C1 segment of cervical spinal cord (tissue), 14 donors: ENCODE measurements at regions not wholly inside any gene's neighbourhood (a gene's known extent, or its start where the extent isn't known, plus 50 kb on each side); places are given as distances from the start of the nearest gene placed in this dataset.
"Not testable (repeated sequence)": the region's sequence is repeated elsewhere in the genome, so short reads cannot be mapped to it uniquely, and the experiment has no call there.

Experiments
- DNase-seq, 14 donors: peaks; one replicate each; lab custom pipeline; 2025; lab: John Stamatoyannopoulos, UW

DNA sequence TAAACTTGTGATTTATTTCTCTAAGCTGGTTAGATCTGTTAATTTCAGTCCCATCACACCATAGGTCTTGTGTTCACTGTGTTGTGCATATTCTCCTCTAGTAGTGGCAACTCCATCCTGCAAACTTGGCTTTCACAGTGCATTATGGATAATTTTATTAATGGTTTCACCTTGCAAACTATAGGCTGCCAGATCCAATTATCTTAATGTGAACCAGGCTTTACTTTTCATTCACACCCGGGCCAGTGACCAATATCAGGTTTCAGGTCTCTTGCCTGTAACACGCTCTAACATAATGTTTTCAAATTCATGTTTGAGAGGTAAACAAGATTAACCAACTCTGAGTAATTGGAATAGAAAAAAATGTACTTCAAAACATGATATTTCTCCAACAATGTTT is 1293.0 kb downstream of the REEP3 start:
- DNase-seq: no peak

DNA sequence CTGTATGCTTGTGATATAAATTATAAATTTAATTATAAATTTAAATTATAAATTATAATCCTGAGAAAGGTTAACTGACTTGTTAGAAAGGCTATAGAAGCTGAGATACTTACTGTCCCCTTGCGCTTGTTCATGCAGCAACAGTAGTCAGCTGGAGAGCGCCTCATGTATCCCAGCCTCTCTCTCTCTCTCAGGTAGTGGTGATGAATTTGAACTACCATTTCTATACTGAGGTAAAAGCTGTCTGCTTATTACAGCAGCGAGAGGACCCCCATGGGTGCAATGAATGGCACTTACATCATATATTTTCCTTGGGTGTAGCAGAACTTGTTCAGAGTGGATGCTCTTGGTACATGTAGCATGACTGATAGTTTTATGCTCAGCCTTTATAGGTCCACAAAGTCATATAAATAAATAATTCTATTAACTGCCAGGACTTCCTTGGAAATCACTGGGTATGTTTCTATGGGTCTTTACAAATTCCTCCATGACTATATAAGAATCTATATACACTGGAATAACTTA is 1308.7 kb downstream of the REEP3 start:
- DNase-seq: no peak

DNA sequence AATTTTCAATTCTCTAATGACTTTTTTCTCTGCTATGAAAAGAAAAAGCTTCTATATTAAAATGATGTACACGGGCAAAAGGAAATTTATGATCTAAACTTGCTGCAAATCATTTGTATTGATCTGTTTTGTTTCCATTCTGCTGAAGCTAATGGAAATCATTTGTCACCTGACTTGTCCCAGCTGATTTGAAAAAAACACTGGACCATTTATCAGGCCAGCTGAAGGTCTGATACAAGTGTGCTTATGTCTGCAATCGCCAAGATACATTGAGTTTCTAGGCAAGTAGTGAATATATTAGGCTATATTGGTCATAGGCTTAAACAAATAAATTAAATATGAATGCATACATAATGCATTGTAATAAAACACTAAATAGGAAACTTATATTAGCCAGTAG is 1309.7 kb downstream of the REEP3 start:
- no peak for DNase-seq

DNA sequence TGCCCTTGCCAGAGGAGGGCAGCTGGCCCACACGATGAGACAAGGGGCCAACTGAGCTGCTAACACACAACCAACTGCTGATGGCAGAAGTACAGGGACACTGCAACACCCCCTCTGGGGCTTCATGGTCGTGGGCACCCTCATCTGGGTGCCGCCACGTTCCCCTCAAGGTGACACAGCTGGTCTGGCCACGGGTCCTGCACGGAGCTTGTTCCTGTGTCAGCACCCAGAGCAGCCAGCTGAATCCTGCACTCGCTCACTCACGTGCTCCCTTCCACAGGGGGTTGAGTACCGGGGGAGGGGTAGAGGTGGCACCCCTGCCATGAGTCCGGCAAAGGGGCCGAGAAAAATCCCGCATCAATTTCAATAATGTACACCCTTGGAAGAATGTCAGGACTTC is 1319.1 kb downstream of the REEP3 start:
- DNase-seq: no peak

DNA sequence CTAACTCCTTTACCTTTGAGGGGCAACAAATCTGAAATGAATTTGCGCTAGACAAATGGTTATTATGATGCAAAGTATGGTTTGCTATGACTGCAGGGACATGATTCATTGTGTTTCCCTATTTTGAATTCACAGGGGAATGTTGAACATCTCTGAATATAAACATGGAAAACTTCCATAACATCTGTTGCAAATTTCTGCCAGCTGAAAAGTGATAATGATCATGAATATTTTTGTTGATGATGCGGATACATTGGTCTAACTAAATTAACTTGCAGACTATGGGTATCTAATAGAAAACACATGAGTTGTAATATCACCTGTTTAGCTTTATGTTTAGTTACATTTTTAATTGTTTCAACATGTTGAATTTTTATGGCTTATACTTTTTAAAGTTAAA is 1325.5 kb downstream of the REEP3 start:
- no peak for DNase-seq

DNA sequence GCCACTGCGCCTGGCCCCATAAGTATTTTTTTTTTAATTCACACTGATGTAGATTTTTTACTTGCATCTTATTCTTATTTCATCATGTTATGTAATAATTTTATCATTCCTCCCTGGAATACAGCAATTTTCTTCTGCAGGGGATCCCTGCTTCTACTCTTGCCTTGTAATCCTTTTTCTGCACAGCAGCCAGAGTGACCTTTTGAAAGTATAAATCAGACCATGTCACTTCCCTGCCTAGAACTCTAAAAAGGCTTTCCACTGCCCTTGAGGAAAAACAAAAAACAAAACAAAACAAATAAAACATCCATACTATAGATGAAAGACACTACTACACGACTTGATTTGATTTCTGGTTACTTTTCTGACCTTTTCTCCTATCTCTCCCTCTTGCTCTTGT is 1334.7 kb downstream of the REEP3 start:
- no peak for DNase-seq

DNA sequence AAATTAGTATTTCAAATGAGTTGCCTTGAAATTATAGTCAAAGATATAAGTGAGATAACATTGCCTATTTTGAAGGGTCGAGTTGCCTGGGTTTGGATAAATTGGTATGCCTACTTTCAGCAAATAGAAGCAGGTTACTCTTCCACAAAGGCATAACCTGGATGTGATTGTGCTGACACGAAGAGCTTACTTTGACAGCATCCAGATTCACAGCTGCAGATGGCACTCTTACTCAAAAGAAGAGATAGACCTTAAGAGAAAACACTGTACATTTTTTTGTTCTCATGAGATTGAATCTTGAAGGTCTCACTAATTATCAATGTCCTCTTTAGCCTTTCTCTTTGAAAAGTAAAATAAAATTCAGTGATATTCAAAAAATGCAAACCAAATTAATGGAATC is 1338.7 kb downstream of the REEP3 start:
- no peak for DNase-seq

DNA sequence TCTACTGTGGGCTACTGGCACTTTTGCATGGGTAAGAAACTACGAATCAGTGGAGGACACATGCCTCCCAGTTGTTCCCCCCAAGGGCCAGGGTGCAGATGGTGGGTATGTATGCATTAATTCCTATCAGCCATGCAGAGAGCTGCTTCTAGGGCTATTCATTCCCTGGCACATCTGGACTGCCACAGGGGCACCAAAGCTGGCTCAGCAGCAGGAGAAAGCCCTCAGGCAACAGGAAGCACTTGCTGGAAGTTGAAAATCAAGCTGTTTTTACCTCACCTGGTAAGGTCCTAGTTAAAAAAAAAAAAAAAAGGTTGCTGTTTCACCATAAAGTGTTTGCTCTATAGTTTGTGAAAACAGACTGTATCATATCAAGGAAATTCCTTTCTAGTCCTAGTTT is 1342.6 kb downstream of the REEP3 start:
- DNase-seq: no peak

DNA sequence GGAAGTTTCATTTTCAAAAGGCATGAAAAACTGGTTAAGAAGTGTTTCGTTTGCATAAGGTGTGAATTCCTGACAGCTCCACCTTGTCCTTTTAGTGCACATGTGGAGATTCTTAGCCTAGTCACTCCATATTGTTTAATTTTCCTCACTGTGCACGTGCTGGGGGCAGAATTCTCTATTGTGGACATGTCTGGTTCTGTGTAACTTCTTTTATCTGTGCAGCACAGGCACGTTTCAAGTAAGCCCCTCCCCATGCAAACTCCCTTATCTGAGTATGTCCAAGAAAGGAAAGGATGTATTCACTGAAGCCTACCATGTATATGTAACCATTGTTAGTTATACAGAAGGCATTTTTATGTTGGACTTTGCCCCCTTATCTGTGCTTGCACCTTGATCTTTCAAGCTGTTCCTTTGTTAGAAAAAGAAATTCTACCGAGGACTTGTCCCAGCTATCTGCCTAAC is 1346.3 kb downstream of the REEP3 start:
- no peak for DNase-seq

DNA sequence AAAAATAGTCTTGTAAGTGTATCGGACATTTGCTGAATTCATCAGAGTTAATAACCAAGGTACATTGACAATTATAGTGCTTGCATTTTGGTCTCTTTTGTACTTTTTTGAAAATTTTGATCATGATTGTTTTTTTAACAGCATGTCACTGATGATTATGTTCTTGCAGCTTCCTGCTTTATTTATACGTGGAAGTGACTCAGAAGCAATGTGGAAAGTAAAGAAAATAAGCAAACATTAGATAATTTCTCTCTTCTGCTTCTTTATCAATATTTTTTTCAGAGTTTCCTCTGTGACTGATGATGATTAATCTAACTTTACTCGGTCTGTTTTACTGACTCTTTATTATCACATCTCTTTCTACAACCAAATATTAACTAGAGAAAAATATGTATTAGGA is 1351.9 kb downstream of the REEP3 start:
- DNase-seq: no peak

DNA sequence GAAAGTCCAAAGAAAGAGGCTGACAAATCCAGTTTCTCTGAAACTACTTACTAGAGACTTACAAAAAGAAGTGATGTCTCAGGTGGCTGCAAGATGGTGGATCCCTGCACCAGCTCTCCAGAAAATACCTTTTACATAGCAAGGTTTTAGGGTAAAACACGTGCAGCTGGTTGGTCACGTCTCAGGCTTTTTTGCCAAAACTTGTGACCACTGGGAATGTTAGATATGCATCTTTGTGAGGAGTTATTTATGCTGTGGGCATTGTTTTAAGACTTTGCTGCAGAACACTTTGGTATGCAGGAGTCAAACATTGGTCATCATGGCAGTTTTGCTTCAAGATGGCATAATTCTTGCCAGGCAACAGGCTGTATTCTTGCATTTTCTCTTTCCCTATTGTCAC is 1352.8 kb downstream of the REEP3 start:
- DNase-seq: no peak

DNA sequence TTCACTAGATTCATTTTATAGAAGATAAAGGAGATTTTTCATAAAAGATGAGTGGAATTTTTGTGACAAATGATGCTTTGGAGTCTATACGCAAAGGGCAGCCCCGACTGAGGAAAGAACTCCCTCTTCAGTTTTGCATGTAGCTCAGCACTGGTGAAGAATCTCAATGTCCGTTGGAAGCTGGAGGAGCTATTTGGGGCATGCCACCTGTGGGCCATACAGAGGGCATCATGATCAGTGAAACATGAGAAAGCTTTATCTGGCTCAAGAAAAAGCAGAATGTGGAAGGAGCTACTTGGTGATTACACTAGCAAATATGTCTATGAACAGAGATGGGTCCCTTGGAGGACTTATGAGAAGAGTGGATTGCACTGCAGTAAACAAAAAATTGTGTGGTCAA is 1359.3 kb downstream of the REEP3 start:
- DNase-seq: no peak

DNA sequence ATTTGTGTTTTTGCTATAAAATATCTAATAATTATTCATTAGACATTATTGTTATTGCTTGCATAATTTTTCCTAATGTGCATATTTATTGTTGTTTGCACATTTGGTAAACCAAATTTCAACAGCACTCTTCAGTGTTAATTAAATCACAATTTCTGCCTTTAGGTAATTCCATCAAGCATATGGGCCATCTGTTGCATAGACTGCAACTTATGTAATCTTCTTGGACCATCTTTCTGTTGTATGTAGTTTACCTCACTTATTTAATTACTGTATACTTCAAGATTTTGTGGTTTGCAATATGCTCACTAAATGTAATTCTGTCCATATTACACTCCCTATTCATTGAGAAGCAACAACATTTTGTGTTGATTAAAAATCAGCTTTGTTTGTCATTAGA is 1360.1 kb downstream of the REEP3 start:
- no peak for DNase-seq

DNA sequence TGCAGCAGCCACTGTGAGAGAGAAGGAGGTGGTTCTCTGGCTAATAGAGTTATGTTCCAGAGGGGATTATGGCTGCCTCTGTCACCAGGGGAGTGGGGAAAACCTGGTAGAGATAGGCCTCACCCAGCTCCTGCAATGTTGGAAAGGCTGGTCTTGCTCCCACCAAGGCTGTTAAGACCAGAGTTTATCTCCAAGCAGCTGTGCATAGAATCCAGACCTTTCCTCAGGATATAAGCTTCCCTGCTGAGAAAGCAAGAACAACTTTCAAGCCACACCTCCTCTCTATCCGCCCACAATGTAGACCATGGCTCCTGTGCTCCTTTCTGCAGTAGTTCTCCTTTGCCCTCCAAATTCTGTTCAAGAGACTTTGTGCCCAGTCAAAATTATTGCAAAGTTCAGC is 1375.4 kb downstream of the REEP3 start:
- DNase-seq: no peak

DNA sequence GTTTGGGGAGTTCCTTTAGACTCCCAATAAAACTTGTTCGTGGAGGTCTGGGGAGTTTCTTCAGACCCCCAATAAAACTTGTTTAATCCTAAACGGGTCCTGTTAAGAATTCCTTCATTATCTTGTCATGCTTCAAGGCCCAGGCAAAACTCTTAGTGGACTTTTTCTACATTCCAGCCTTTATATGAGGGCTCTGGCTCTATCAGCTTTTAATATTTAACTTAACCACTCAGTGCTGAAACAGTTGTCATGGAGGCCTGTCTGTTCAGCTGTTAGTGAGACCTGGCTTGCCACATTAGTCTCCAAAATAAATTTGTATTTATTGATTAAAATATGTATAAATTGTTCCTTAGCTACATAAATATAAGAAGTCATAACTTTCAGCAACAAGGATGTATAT is 1385.1 kb downstream of the REEP3 start:
- DNase-seq: not testable (repeated sequence)

DNA sequence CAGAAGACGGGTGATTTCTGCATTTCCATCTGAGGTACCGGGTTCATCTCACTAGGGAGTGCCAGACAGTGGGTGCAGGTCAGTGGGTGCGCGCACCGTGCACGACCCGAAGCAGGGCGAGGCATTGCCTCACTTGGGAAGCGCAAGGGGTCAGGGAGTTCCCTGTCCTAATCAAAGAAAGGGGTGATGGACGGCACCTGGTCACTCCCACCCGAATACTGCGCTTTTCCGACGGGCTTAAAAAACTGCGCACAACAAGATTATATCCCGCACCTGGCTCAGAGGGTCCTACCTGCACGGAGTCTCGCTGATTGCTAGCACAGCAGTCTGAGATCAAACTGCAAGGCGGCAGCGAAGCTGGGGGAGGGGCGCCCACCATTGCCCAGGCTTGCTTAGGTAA is 1403.1 kb downstream of the REEP3 start:
- not testable (repeated sequence) for DNase-seq

DNA sequence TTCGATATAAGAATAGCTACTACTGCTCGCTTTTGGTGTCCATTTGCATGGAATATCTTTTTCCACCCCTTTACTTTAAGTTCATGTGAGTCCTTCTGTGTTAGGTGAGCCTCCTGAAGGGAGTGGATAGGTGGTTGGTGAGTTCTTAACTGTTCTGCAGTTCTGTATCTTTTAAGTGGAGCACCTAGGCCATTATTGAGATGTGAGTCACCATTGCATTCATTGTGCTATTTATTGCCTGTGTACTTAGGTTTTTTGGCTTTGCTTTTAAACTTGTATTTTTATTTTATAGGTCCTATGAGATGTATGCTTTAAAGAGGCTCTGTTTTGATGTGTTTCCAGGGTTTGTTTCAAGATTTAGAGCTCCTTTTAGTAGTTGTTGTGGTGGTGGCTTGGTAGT is 1430.8 kb downstream of the REEP3 start:
- DNase-seq: no peak

DNA sequence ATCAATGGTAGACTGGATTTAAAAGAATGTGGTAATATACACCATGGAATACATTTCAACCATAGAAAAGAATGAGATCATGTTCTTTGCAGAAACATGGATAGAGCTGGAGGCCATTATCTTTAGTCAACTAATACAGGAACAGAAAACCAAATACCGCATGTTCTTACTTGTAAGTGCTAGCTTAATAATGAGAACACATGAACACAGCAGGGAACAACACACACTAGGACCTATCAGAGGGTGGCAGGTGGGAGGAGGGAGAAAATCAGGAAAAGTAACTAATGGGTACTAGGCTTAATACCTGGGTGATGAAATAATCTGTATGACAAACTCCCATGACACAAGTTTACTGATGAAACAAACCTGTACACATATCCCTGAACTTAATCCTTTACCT is 1435.2 kb downstream of the REEP3 start:
- DNase-seq: no peak

DNA sequence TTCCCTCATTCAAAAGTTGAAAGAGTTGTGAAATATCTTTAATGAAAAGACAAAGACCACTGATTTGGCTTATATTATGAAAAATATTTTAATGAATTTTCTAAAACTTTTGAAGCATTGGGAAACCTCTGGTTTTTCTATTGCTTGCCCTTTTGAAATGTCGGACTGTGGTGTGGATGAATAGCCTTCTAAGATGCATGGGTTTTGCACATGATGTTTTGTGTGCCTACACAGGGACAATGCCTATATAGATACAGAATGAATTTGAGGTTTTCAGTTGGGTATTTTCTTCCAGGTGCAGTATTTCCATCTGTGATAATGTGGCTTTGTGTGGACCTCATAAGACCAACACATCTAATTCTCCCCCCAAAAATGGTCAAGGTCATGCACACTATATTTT is 1437.9 kb downstream of the REEP3 start:
- no peak for DNase-seq

DNA sequence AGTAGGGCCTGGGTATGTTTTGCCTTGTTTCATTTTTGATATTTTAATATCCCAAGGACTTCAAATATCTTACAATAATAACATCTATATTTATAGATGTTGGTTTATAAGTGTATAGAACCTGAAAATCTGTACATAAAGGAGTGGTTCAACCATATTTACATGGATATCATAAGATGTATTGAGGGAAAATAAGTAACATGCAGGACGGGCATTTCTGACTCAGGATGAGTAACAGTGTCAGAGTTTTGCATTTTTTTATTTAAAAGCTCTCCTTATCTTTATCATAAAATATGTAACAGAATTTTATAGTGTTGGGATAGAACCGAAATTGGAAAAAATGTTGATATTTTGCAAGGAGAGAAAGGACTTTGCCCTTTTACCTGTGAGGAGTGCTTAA is 1438.7 kb downstream of the REEP3 start:
- no peak for DNase-seq

DNA sequence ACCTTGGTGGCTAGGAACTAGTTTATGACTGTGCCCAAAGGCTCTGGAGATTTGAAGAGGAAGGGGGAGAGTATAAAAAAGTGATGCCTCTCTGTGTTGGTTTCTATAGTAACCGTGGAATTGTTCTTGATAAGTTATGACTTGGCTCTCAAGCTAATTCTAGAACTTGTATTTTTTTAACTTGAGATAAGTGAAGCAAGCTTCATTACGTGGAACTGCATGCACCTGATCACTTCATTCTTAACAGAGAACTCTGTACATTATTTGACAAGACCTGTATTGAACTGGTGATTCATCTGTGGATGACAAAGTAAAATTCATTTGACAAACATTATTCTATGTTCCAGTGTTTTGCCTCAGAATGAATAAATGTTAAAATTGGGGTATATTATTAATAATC is 1452.2 kb downstream of the REEP3 start:
- no peak for DNase-seq

DNA sequence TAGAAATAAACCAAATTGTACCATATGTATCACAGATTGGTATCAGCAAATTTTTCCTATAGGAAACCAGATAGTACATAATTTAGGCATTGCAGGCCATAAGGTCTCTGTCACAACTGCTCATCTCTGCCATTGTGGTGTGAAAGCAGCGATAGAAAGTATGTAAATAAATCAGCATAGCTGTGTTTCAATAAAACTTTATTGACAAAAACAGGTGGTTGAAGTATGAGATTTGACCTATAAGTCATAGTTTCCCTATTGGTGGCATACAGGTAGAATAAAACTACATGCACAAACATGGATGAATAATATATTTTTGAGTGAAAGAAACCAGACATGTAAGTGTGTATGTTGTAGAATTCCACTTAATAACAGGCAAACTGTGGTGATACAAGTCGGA is 1454.9 kb downstream of the REEP3 start:
- DNase-seq: no peak

DNA sequence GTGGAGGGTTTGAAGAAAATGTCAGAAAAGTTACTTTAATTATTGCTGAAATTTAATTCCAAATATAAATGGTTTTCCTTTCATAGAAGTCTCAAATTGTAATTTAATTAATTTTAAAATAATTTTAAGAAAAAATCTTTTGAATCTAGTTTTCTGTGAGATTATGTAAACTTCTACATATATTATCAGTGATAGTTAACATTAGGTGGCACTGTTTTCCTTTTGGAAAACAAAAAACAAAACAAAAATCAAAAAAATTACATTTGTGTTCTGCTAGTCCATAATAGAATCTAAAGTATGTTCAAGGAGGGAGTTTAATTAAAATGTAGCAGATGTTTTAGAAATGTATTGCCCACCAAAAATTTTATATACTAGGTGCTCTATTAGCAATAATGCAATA is 1456.7 kb downstream of the REEP3 start:
- DNase-seq: no peak

DNA sequence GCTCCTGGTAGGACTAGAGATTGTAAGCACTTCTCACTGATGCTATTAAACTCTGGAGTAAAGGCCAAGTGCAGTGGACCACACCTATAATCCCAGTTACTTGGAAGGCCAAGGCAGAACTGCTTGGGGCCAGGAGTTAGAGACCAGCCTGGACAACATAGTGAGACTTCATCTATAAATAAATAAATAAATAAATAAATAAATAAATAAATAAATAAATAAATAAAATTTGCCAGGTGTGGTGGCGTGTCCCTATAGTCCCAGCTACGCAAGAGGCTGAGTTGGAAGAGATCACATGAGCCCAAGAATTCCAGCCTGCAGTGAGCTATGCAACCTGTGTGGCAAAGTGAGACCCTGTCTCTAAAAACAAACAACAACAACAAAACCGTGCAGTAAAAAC is 1475.7 kb downstream of the REEP3 start:
- DNase-seq: no peak

DNA sequence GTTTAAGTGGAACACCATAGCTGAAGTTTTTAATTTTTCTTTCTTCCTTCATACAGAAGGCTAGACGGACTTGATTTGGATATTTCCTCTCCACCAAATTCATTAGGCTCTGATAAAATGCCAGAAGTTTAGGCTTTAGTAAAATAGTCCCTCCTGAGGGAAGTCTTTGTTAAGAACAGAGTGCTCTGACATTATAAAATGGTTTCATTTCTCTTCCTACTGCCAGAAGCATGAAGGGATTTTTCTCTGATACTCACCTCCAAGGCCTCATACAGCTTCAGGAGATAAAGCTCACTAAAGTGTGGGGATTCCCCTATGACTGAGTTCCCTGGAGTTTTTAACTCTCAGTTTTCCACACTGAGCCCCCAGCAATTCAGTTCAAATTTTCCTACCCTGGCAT is 1489.6 kb downstream of the REEP3 start:
- no peak for DNase-seq
